ENCODE measurements at regions not wholly inside any gene's neighbourhood (a gene's known extent, or its start where the extent isn't known, plus 50 kb on each side); places are given as distances from the start of the nearest gene placed in this dataset.

GRCh38 chr2:120496235-120496634, 150.3 kb downstream of the INHBB start:
- TF ChIP-seq POLR2A (IDR thresholded peaks at IDR 0.05): no peak
- TF ChIP-seq, protein P1, sequence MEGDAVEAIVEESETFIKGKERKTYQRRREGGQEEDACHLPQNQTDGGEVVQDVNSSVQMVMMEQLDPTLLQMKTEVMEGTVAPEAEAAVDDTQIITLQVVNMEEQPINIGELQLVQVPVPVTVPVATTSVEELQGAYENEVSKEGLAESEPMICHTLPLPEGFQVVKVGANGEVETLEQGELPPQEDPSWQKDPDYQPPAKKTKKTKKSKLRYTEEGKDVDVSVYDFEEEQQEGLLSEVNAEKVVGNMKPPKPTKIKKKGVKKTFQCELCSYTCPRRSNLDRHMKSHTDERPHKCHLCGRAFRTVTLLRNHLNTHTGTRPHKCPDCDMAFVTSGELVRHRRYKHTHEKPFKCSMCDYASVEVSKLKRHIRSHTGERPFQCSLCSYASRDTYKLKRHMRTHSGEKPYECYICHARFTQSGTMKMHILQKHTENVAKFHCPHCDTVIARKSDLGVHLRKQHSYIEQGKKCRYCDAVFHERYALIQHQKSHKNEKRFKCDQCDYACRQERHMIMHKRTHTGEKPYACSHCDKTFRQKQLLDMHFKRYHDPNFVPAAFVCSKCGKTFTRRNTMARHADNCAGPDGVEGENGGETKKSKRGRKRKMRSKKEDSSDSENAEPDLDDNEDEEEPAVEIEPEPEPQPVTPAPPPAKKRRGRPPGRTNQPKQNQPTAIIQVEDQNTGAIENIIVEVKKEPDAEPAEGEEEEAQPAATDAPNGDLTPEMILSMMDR (IDR thresholded peaks at IDR 0.05): no peak
